Stromal cell of bone marrow (primary cell): ENCODE measurements at regions not wholly inside any gene's neighbourhood (a gene's known extent, or its start where the extent isn't known, plus 50 kb on each side); places are given as distances from the start of the nearest gene placed in this dataset.

ENCODE experiments used
- DNase-seq: peaks from one replicate; pipeline ENCODE4 v3.0.0-alpha.2; 2012; ENCODE audit warnings: low read depth

GRCh38 chr17:51548125-51548524, 287.8 kb downstream of the UTP18 start:
- DNase-seq, result no peak

- DNase-seq, result no peak
Observed at GRCh38 chr17:51555153-51555552, 294.8 kb downstream of the UTP18 start.

- DNase-seq, result no peak
Observed at GRCh38 chr17:51559778-51560177, 299.4 kb downstream of the UTP18 start.

- DNase-seq, result no peak
Observed at GRCh38 chr17:51560398-51560797, 300.1 kb downstream of the UTP18 start.

- no peak for DNase-seq
Observed at GRCh38 chr17:51563961-51564360, 303.6 kb downstream of the UTP18 start.

- DNase-seq, result no peak
Observed at GRCh38 chr17:51572115-51572514, 311.8 kb downstream of the UTP18 start.
